Progenitor cell of endocrine pancreas (in vitro differentiated cells): ENCODE measurements at regions not wholly inside any gene's neighbourhood (a gene's known extent, or its start where the extent isn't known, plus 50 kb on each side); places are given as distances from the start of the nearest gene placed in this dataset.
A peak's percentile ranks its signal among the peaks of the same experiment; 100 is the strongest.

Experiments
- DNase-seq: peaks from one replicate; pipeline ENCODE4 v3.0.0; 2021; ENCODE audit warnings: low spot score; ENCODE audit not compliant: unreplicated experiment
- H3K27ac Mint-ChIP-seq: 2 replicates; pipeline ENCODE4 v1.8.0; 2021; ENCODE audit warnings: mild to moderate bottlenecking, moderate library complexity, mixed read lengths
- H3K27me3 Mint-ChIP-seq: 2 replicates; pipeline ENCODE4 v1.8.0; 2021; ENCODE audit warnings: mixed read lengths
- H3K36me3 Mint-ChIP-seq: 2 replicates; pipeline ENCODE4 v1.8.0; 2022; ENCODE audit warnings: mixed read lengths; ENCODE audit not compliant: insufficient read depth
- H3K4me1 Mint-ChIP-seq: 2 replicates; pipeline ENCODE4 v1.8.0; 2021; ENCODE audit warnings: low read depth, mixed read lengths
- H3K4me3 Mint-ChIP-seq: 2 replicates; pipeline ENCODE4 v1.8.0; 2021; ENCODE audit warnings: low read depth, mild to moderate bottlenecking, moderate library complexity, mixed read lengths
- H3K9me3 Mint-ChIP-seq: 2 replicates; pipeline ENCODE4 v1.8.0; 2021; ENCODE audit warnings: low read depth, mixed read lengths
- CTCF ChIP-seq: fragments of 200-600 bp; sonication (generic); IDR thresholded peaks from one replicate; pipeline ENCODE4 v1.5.0; 2021; ENCODE audit warnings: antibody characterized with exemption, mild to moderate bottlenecking; ENCODE audit not compliant: unreplicated experiment

GRCh38 chr1:96962751-96963211, 241.2 kb downstream of the PTBP2 start:
- no peaks in the 10 kb centered on the region for H3K27me3 Mint-ChIP-seq
- no peak for DNase-seq
- no peak overlapping the region for H3K27ac Mint-ChIP-seq
- peaks cover 8% of the 10 kb centered on the region for H3K4me1 Mint-ChIP-seq
- H3K36me3 Mint-ChIP-seq, result no peaks in the 10 kb centered on the region
- no peak for TF ChIP-seq CTCF
- no peak overlapping the region for H3K4me3 Mint-ChIP-seq
- H3K9me3 Mint-ChIP-seq, result no peaks in the 10 kb centered on the region

- no peaks in the 10 kb centered on the region for H3K9me3 Mint-ChIP-seq
- no peak for TF ChIP-seq CTCF
- DNase-seq, result no peak
- peaks cover 8% of the 10 kb centered on the region for H3K4me1 Mint-ChIP-seq
- no peaks in the 10 kb centered on the region for H3K27me3 Mint-ChIP-seq
- no peak overlapping the region for H3K4me3 Mint-ChIP-seq
- peak overlapping the region; percentile 5 for H3K27ac Mint-ChIP-seq
- H3K36me3 Mint-ChIP-seq, result no peaks in the 10 kb centered on the region
Measured at GRCh38 chr1:96964761-96965160, 243.2 kb downstream of the PTBP2 start.

- Mint-ChIP-seq H3K36me3 (no peaks in the 10 kb centered on the region), H3K9me3 (no peaks in the 10 kb centered on the region), H3K27ac (no peak overlapping the region), H3K4me3 (no peak overlapping the region), H3K27me3 (no peaks in the 10 kb centered on the region), H3K4me1 (peaks cover 12% of the 10 kb centered on the region)
- DNase-seq, result peak; percentile 62
- peak; percentile 92 for TF ChIP-seq CTCF
Measured at GRCh38 chr1:96966536-96967138, 245.1 kb downstream of the PTBP2 start.

- no peak for DNase-seq
- Mint-ChIP-seq H3K36me3 (no peaks in the 10 kb centered on the region), H3K9me3 (no peaks in the 10 kb centered on the region), H3K4me1 (peaks cover 18% of the 10 kb centered on the region), H3K4me3 (no peak overlapping the region), H3K27me3 (no peaks in the 10 kb centered on the region), H3K27ac (no peak overlapping the region)
- no peak for TF ChIP-seq CTCF
Measured at GRCh38 chr1:96967311-96967710, 245.7 kb downstream of the PTBP2 start.

GRCh38 chr1:96968541-96968940, 247.0 kb downstream of the PTBP2 start:
- Mint-ChIP-seq H3K4me1 (peaks cover 22% of the 10 kb centered on the region), H3K27ac (no peak overlapping the region), H3K9me3 (no peaks in the 10 kb centered on the region), H3K4me3 (no peak overlapping the region), H3K27me3 (no peaks in the 10 kb centered on the region), H3K36me3 (no peaks in the 10 kb centered on the region)
- TF ChIP-seq CTCF, result no peak
- DNase-seq, result no peak
